Stomach (tissue), 8 donors: ENCODE measurements at regions not wholly inside any gene's neighbourhood (a gene's known extent, or its start where the extent isn't known, plus 50 kb on each side); places are given as distances from the start of the nearest gene placed in this dataset.

Experiments used
- DNase-seq, 2 donors: peaks; one replicate each; pipeline versions ENCODE4 v3.0.0 to v3.0.0-alpha.2; 2013 to 2019
- H3K27ac ChIP-seq, 5 donors: fragments of 200-600 bp in 4 of 5; sonication (generic) in 4 of 5; one replicate each; pipeline ENCODE4 v1.5.1; 2013 to 2019; ENCODE audit warnings: mild to moderate bottlenecking in 1 of 5, moderate library complexity in 1 of 5
- H3K27me3 ChIP-seq, 3 donors: fragments of 200-600 bp; sonication (generic); one replicate each; pipeline ENCODE4 v1.5.1; 2017 to 2019; ENCODE audit warnings: mixed run types in 1 of 3
- H3K36me3 ChIP-seq, 4 donors: fragments of 200-600 bp; sonication (generic); 1 replicate in 3 of 4; 2 replicates in 1 of 4; pipeline ENCODE4 v1.5.1; 2016 to 2019
- H3K4me1 ChIP-seq, 4 donors: fragments of 200-600 bp; sonication (generic); one replicate each; pipeline ENCODE4 v1.5.1; 2016 to 2019
- H3K4me3 ChIP-seq, 4 donors: fragments of 200-600 bp; sonication (generic) in 3 of 4; one replicate each; pipeline ENCODE4 v1.5.1; 2016 to 2019; ENCODE audit warnings: mild to moderate bottlenecking in 1 of 4
- H3K9me3 ChIP-seq, 4 donors: fragments of 200-600 bp; sonication (generic); one replicate each; pipeline ENCODE4 v1.5.1; 2016 to 2019
- CTCF ChIP-seq, 7 experiments: fragments of 450-650 bp in 4 of 7; fragments of 200-600 bp in 3 of 7; sonication (generic) in 3 of 7; IDR thresholded peaks; one replicate each; pipeline ENCODE4 v1.5.1; 2016 to 2019; ENCODE audit warnings: antibody characterized with exemption in 7 of 7, control low read depth in 2 of 7, mild to moderate bottlenecking in 1 of 7
- EP300 ChIP-seq: sonication (generic); formaldehyde crosslinking; IDR thresholded peaks from one replicate; pipeline ENCODE4 v1.6.1; 2017; ENCODE audit warnings: antibody characterized with exemption
- POLR2A ChIP-seq, 4 donors: fragments of 450-650 bp; IDR thresholded peaks; one replicate each; pipeline ENCODE4 v1.6.1; 2016; ENCODE audit warnings: antibody characterized with exemption in 4 of 4, control low read depth in 2 of 4, mild to moderate bottlenecking in 1 of 4, moderate library complexity in 1 of 4
- POLR2AphosphoS5 ChIP-seq, 3 donors: sonication (generic); formaldehyde crosslinking; IDR thresholded peaks; one replicate each; pipeline ENCODE4 v1.6.1; 2016; ENCODE audit warnings: antibody characterized with exemption in 3 of 3
- WGBS, 5 donors: extraction: QIAGEN DNeasy Blood & Tissue Kit in 3 of 5; methylation state at CpG; one replicate each; pipeline versions ENCODE4 v1.1.5 to v1.1.7; 2013 to 2018; 5-methylcytosine and 5-hydroxymethylcytosine counted together
- intact Hi-C: fragments of 100-400 bp; cut with DNase I; formaldehyde crosslinking; loops from one replicate; pipeline ENCODE4 v1.15.1; 2023; ENCODE audit warnings: low total_unique reads
- donor health status: healthy with polysubstance abuse.
- donor health status: Bipolar disorder and iron deficiency.
- donor health status: healthy.

GRCh38 chr4:10981096-10981495 lies 296.5 kb upstream of the CLNK start:
- intact Hi-C loops: no loop called here
- Histone ChIP-seq H3K36me3 (no peaks in the 10 kb centered on the region), H3K9me3 (no peaks in the 10 kb centered on the region), H3K27ac (no peak overlapping the region), H3K27me3 (no peaks in the 10 kb centered on the region), H3K4me3 (no peak overlapping the region), H3K4me1 (no peaks in the 10 kb centered on the region)
- DNase-seq: no peak
- no peak for TF ChIP-seq CTCF (IDR thresholded peaks at IDR 0.05)
- no peak for TF ChIP-seq EP300
- no peak for TF ChIP-seq POLR2A (IDR thresholded peaks at IDR 0.05)
- TF ChIP-seq POLR2AphosphoS5 (IDR thresholded peaks at IDR 0.05): no peak
- 77 to 87% (median 80%) methylated on average over 5 of the region's 5 CpGs for WGBS, 5 donors

DNA sequence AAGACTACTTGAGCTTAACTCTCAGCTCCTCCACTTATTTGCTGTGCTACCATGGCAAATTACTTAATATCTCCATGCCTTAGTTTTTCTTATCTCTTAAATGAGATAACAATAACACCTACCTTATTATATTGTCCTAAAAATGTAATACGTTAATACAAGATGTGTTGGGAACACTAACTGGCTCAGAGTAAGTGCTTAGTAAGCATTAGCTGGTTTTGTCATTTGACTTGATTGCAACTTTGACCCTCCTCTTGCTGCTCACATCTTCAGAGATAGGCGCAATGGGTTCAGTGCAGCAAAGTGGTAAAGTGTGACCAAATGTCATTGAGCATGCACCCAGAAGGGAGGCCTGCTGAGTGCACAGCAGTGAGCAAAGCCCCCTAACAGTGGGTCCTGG lies 294.5 kb upstream of the CLNK start:
- WGBS, 5 donors: 74 to 85% (median 84%) methylated on average over 2 of the region's 2 CpGs
- no peak overlapping the region for H3K27ac ChIP-seq

DNA sequence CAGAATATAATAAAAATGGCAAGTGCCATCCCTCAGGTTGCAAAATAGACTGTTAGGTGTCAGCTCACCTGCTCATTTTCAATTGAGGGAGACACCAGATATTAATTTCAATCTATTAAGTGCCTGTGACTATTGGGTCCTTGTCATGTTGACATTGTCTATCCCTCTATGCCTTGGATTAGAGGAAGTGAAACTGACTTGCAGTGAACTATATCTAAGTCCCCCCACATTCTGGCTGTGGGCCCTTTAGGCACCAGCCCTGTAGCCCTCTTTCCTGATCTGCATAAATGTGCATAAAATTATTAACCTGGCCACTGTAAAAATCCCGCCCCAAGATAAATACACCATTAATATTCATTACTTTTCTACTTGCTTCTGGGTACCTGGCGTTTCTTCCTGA lies 293.0 kb upstream of the CLNK start:
- 86 to 95% (median 92%) methylated on average over 2 of the region's 2 CpGs for WGBS, 5 donors
- H3K27ac ChIP-seq: no peak overlapping the region
- intact Hi-C loops: no loop called here
- no peak for TF ChIP-seq CTCF (IDR thresholded peaks at IDR 0.05)
- no peak for TF ChIP-seq POLR2A (IDR thresholded peaks at IDR 0.05)
- no peak for TF ChIP-seq EP300
- no peak for TF ChIP-seq POLR2AphosphoS5 (IDR thresholded peaks at IDR 0.05)
- no peaks in the 10 kb centered on the region for H3K9me3 ChIP-seq
- H3K36me3 ChIP-seq: no peaks in the 10 kb centered on the region
- H3K27me3 ChIP-seq: no peaks in the 10 kb centered on the region
- no peaks in the 10 kb centered on the region for H3K4me1 ChIP-seq
- H3K4me3 ChIP-seq: no peak overlapping the region
- no peak for DNase-seq

More for the DNA sequence above, 294.5 kb upstream of the CLNK start:
- no peaks in the 10 kb centered on the region for H3K36me3 ChIP-seq
- H3K4me3 ChIP-seq: no peak overlapping the region
- no peaks in the 10 kb centered on the region for H3K4me1 ChIP-seq
- intact Hi-C loops: no loop called here
- DNase-seq: no peak
- no peaks in the 10 kb centered on the region for H3K27me3 ChIP-seq
- no peak for TF ChIP-seq EP300
- TF ChIP-seq POLR2A (IDR thresholded peaks at IDR 0.05): no peak
- TF ChIP-seq POLR2AphosphoS5 (IDR thresholded peaks at IDR 0.05): no peak
- TF ChIP-seq CTCF (IDR thresholded peaks at IDR 0.05): no peak
- no peaks in the 10 kb centered on the region for H3K9me3 ChIP-seq

- H3K27ac ChIP-seq: no peak overlapping the region
- WGBS, 5 donors: 85 to 89% (median 88%) methylated on average over 9 of the region's 9 CpGs
- no peaks in the 10 kb centered on the region for H3K27me3 ChIP-seq
- no peak overlapping the region for H3K4me3 ChIP-seq
- H3K4me1 ChIP-seq: no peaks in the 10 kb centered on the region
- no peak for TF ChIP-seq POLR2AphosphoS5 (IDR thresholded peaks at IDR 0.05)
- TF ChIP-seq CTCF (IDR thresholded peaks at IDR 0.05): no peak
- no peak for TF ChIP-seq POLR2A (IDR thresholded peaks at IDR 0.05)
- no peak for TF ChIP-seq EP300
- H3K9me3 ChIP-seq: no peaks in the 10 kb centered on the region
- intact Hi-C loops: no loop called here
- DNase-seq: no peak
- no peaks in the 10 kb centered on the region for H3K36me3 ChIP-seq
These were observed 289.8 kb upstream of the CLNK start for GRCh38 chr4:10974371-10974770.
